Pancreas (tissue), 10 donors: ENCODE measurements at regions not wholly inside any gene's neighbourhood (a gene's known extent, or its start where the extent isn't known, plus 50 kb on each side); places are given as distances from the start of the nearest gene placed in this dataset.

ENCODE experiments used
- ATAC-seq, 4 donors: fragments of 200-7000 bp; cut with Tn5 transposase; one replicate each; pipeline versions ENCODE4 v1.8.0 to v1.9.1; 2020; ENCODE audit warnings: mild to moderate bottlenecking in 4 of 4, moderate library complexity in 4 of 4
- DNase-seq, 6 donors: peaks; one replicate each; pipeline ENCODE4 v3.0.0-alpha.2; 2020
- FAIRE-seq: peaks from 2 replicates; lab custom pipeline; 2012; peaks lifted over from hg19 to GRCh38; lab: Jason Lieb, UNC
- H3K27ac ChIP-seq, 4 donors: fragments of 200-600 bp; sonication (generic); 1 replicate in 3 of 4; 2 replicates in 1 of 4; pipeline versions ENCODE4 v1.5.0 to v1.8.0; 2020
- H3K27me3 ChIP-seq, 4 donors: fragments of 200-600 bp; one replicate each; pipeline ENCODE4 v1.8.0; 2021
- H3K36me3 ChIP-seq, 3 donors: fragments of 200-600 bp; sonication (generic) in 1 of 3; one replicate each; pipeline versions ENCODE4 v1.5.0 to v1.8.0; 2020 to 2021
- H3K4me1 ChIP-seq, 3 donors: fragments of 200-600 bp; one replicate each; pipeline ENCODE4 v1.8.0; 2021
- H3K4me3 ChIP-seq, 4 donors: fragments of 200-600 bp; sonication (generic) in 2 of 4; one replicate each; pipeline versions ENCODE4 v1.5.0 to v1.8.0; 2020 to 2021
- H3K9me3 ChIP-seq, 4 donors: fragments of 200-600 bp; one replicate each; pipeline ENCODE4 v1.8.0; 2021
- CTCF ChIP-seq, 4 donors: fragments of 200-600 bp; sonication (generic) in 3 of 4; IDR thresholded peaks; one replicate each; pipeline versions ENCODE4 v1.5.0 to v1.8.0; 2021; ENCODE audit warnings: antibody characterized with exemption in 4 of 4
- WGBS, 2 donors: extraction: QIAGEN DNeasy Blood & Tissue Kit; methylation state at CpG; one replicate each; pipeline ENCODE4 v1.1.7; 2013; 5-methylcytosine and 5-hydroxymethylcytosine counted together
- intact Hi-C, 3 donors: fragments of 100-400 bp; cut with DNase I; formaldehyde crosslinking; loops; one replicate each; pipeline versions ENCODE4 v1.11.1 to v1.14.2; 2022
- donor health status: healthy with polysubstance abuse.
- donor health status: DM: no; HTN: no; CAD: no; lungs with moderate emphysema.
- donor health status: DM: no; HTN: no; CAD: no.
- donor health status: control.
- donor health status: control.
- donor health status: Bipolar disorder and iron deficiency.
- donor health status: DM: yes; HTN: yes; CAD: no.
- donor health status: DM: no; HTN: no; CAD: no.
- donor health status: DM: no; HTN: no; CAD: no.
- donor health status: DM: yes; HTN: yes; CAD: no.

GRCh38 chr7:33819658-33820057 lies 85.7 kb upstream of the BMPER start:
- no peaks in the 10 kb centered on the region for H3K4me1 ChIP-seq
- FAIRE-seq (no peak), DNase-seq (no peak), ATAC-seq (no peak)
- no peak for TF ChIP-seq CTCF (IDR thresholded peaks at IDR 0.05)
- no peaks in the 10 kb centered on the region for H3K9me3 ChIP-seq
- no peak overlapping the region for H3K4me3 ChIP-seq
- H3K36me3 ChIP-seq = no peaks in the 10 kb centered on the region
- H3K27me3 ChIP-seq = no peaks in the 10 kb centered on the region
- no peak overlapping the region for H3K27ac ChIP-seq
- intact Hi-C loops = no loop called here

GRCh38 chr7:33820206-33820605 lies 85.1 kb upstream of the BMPER start:
- DNase-seq (no peak), FAIRE-seq (no peak), ATAC-seq (no peak)
- Histone ChIP-seq H3K4me1 (no peaks in the 10 kb centered on the region), H3K27me3 (no peaks in the 10 kb centered on the region), H3K36me3 (no peaks in the 10 kb centered on the region), H3K27ac (no peak overlapping the region), H3K9me3 (no peaks in the 10 kb centered on the region), H3K4me3 (no peak overlapping the region)
- intact Hi-C loops = no loop called here
- 65 to 69% methylated on average over 2 of the region's 2 CpGs for WGBS, 2 donors
- no peak for TF ChIP-seq CTCF (IDR thresholded peaks at IDR 0.05)

DNA sequence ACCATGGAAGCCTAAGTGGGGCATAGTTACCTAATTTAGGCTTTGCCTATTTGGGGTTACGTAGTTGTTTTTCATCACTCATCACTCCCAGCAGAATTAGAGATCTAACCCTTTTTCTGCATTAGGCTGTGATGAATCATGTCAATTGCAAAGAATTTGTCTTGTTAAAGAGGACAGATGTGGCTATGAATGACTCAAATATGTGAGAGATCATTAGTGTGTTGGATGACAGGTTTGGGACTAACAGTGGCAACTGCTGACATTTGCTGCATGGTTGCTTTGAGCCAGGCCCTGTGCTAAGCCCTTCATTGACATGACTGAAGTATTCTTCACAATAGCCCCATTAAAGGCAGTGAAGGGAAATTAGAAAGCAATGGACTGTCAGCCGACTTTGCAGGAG lies 83.4 kb upstream of the BMPER start:
- DNase-seq (no peak), FAIRE-seq (no peak), ATAC-seq (no peak)
- TF ChIP-seq CTCF (IDR thresholded peaks at IDR 0.05) = no peak
- Histone ChIP-seq H3K27ac (no peak overlapping the region), H3K9me3 (no peaks in the 10 kb centered on the region), H3K4me3 (no peak overlapping the region), H3K36me3 (no peaks in the 10 kb centered on the region), H3K27me3 (no peaks in the 10 kb centered on the region), H3K4me1 (no peaks in the 10 kb centered on the region)
- intact Hi-C loops = no loop called here
- 78 to 89% methylated on average over 2 of the region's 2 CpGs for WGBS, 2 donors

DNA sequence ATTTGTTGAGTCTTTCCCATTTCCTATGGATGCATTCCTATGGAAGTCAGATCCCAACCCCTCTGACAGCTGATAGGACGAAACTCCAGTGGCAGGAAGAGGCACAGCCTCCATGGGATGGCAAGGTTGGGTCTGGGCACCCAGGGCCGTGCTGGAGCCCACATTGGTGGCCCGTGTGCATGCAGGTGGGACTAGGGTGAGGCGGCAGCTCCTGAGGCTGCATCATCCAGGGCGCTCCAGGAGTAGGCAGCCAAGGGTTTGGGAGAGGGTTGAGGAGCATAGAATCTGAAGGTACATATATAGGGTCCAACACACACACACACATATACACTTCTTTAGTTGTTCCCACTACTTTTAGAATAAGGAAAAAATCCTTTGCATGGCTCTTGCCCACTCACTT lies 81.4 kb upstream of the BMPER start:
- intact Hi-C loops = no loop called here
- no peaks in the 10 kb centered on the region for H3K36me3 ChIP-seq
- no peaks in the 10 kb centered on the region for H3K4me1 ChIP-seq
- no peak for DNase-seq
- no peak for TF ChIP-seq CTCF (IDR thresholded peaks at IDR 0.05)
- WGBS, 2 donors = 81 to 91% methylated on average over 5 of the region's 5 CpGs
- FAIRE-seq = no peak
- no peak overlapping the region for H3K27ac ChIP-seq
- no peaks in the 10 kb centered on the region for H3K27me3 ChIP-seq
- no peak overlapping the region for H3K4me3 ChIP-seq
- no peak for ATAC-seq
- no peaks in the 10 kb centered on the region for H3K9me3 ChIP-seq

GRCh38 chr7:33824911-33825459 lies 80.4 kb upstream of the BMPER start:
- Histone ChIP-seq H3K4me1 (no peaks in the 10 kb centered on the region), H3K36me3 (no peaks in the 10 kb centered on the region), H3K4me3 (no peak overlapping the region), H3K9me3 (no peaks in the 10 kb centered on the region), H3K27me3 (no peaks in the 10 kb centered on the region), H3K27ac (no peak overlapping the region)
- intact Hi-C loops = no loop called here
- DNase-seq (no peak), ATAC-seq (no peak), FAIRE-seq (no peak)
- no peak for TF ChIP-seq CTCF (IDR thresholded peaks at IDR 0.05)
- WGBS, 2 donors = 40 to 46% methylated on average over 4 of the region's 4 CpGs
